ENCODE measurements at regions not wholly inside any gene's neighbourhood (a gene's known extent, or its start where the extent isn't known, plus 50 kb on each side); places are given as distances from the start of the nearest gene placed in this dataset.

GRCh38 chr4:125022855-125023501 is 291.8 kb upstream of the FAT4 start:
- Histone ChIP-seq H3K36me3 (replicated peaks; ENCODE audit: low read depth, low read length) (no peaks in the 10 kb centered on the region), H3K9me3 (ENCODE audit: insufficient read depth, low read length) (0 out of 2 replicates have a peak, but pooled peaks cover 6% of the 10 kb centered on the region), H3K4me3 (ENCODE audit: low read length) (no peak overlapping the region), H3K4me2 (ENCODE audit: low read length) (no peak overlapping the region), H3K27ac (ENCODE audit: low read length) (no peak overlapping the region), H4K20me1 (ENCODE audit: insufficient read depth, low read length) (no peaks in the 10 kb centered on the region), H2AFZ (ENCODE audit: low read depth, low read length) (no peak overlapping the region), H3K4me1 (ENCODE audit: low read length) (no peaks in the 10 kb centered on the region), H3K79me2 (ENCODE audit: low read length) (no peaks in the 10 kb centered on the region), H3K9ac (ENCODE audit: low read length) (no peak overlapping the region), H3K27me3 (ENCODE audit: low read depth, low read length) (no peaks in the 10 kb centered on the region)
- no peak for TF ChIP-seq EZH2phosphoT487 (IDR thresholded peaks at IDR 0.05; ENCODE audit: low read depth)

- H3K9ac ChIP-seq (ENCODE audit: low read length): no peak overlapping the region
- H4K20me1 ChIP-seq (ENCODE audit: insufficient read depth, low read length): no peaks in the 10 kb centered on the region
- H3K27me3 ChIP-seq (ENCODE audit: low read depth, low read length): no peaks in the 10 kb centered on the region
- H3K79me2 ChIP-seq (ENCODE audit: low read length): no peaks in the 10 kb centered on the region
- no peak overlapping the region for H3K4me2 ChIP-seq (ENCODE audit: low read length)
- no peaks in the 10 kb centered on the region for H3K4me1 ChIP-seq (ENCODE audit: low read length)
- no peak overlapping the region for H3K4me3 ChIP-seq (ENCODE audit: low read length)
- TF ChIP-seq EZH2phosphoT487 (IDR thresholded peaks at IDR 0.05; ENCODE audit: low read depth): no peak
- TF ChIP-seq, protein P1, sequence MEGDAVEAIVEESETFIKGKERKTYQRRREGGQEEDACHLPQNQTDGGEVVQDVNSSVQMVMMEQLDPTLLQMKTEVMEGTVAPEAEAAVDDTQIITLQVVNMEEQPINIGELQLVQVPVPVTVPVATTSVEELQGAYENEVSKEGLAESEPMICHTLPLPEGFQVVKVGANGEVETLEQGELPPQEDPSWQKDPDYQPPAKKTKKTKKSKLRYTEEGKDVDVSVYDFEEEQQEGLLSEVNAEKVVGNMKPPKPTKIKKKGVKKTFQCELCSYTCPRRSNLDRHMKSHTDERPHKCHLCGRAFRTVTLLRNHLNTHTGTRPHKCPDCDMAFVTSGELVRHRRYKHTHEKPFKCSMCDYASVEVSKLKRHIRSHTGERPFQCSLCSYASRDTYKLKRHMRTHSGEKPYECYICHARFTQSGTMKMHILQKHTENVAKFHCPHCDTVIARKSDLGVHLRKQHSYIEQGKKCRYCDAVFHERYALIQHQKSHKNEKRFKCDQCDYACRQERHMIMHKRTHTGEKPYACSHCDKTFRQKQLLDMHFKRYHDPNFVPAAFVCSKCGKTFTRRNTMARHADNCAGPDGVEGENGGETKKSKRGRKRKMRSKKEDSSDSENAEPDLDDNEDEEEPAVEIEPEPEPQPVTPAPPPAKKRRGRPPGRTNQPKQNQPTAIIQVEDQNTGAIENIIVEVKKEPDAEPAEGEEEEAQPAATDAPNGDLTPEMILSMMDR (IDR thresholded peaks at IDR 0.05; ENCODE audit: low read depth, low read length): no peak
- no peak overlapping the region for H2AFZ ChIP-seq (ENCODE audit: low read depth, low read length)
- 0 out of 2 replicates have a peak, but pooled peaks cover 6% of the 10 kb centered on the region for H3K9me3 ChIP-seq (ENCODE audit: insufficient read depth, low read length)
- no peaks in the 10 kb centered on the region for H3K36me3 ChIP-seq (replicated peaks; ENCODE audit: low read depth, low read length)
- no peak overlapping the region for H3K27ac ChIP-seq (ENCODE audit: low read length)
These were observed 293.6 kb upstream of the FAT4 start for GRCh38 chr4:125021189-125021588.

GRCh38 chr4:125020089-125021034 is 294.4 kb upstream of the FAT4 start:
- Histone ChIP-seq H3K79me2 (ENCODE audit: low read length) (no peaks in the 10 kb centered on the region), H3K4me3 (ENCODE audit: low read length) (no peak overlapping the region), H3K4me1 (ENCODE audit: low read length) (no peaks in the 10 kb centered on the region), H3K36me3 (replicated peaks; ENCODE audit: low read depth, low read length) (no peaks in the 10 kb centered on the region), H3K9ac (ENCODE audit: low read length) (no peak overlapping the region), H4K20me1 (ENCODE audit: insufficient read depth, low read length) (no peaks in the 10 kb centered on the region), H3K27me3 (ENCODE audit: low read depth, low read length) (no peaks in the 10 kb centered on the region), H3K27ac (ENCODE audit: low read length) (no peak overlapping the region), H3K9me3 (ENCODE audit: insufficient read depth, low read length) (0 out of 2 replicates have a peak, but pooled peaks cover 6% of the 10 kb centered on the region), H3K4me2 (ENCODE audit: low read length) (no peak overlapping the region), H2AFZ (ENCODE audit: low read depth, low read length) (no peak overlapping the region)
- TF ChIP-seq EZH2phosphoT487 (IDR thresholded peaks at IDR 0.05; ENCODE audit: low read depth): no peak
- TF ChIP-seq, protein P1 (IDR thresholded peaks at IDR 0.05; ENCODE audit: low read depth, low read length): no peak

DNA sequence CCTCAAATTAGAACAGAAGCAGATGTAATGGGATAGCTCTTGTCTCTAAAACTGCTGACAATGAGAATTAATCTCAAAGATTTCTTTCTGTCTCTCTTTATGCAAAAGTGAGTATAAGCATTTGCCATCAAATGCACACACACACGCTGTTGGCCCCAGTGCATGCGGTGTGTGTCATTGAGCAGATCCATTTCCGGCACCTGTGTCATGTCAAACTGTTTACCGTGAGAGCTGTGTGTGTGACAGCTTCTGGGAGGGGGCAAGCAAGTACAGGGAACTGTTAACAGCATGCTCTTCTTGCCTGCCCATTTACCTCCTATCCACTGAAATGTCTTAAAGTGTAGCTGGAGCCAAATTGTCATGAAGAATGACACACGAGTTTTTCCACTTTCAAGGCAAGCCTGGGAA is 297.9 kb upstream of the FAT4 start:
- H2AFZ ChIP-seq (ENCODE audit: low read depth, low read length): no peak overlapping the region
- H3K4me3 ChIP-seq (ENCODE audit: low read length): no peak overlapping the region
- H4K20me1 ChIP-seq (ENCODE audit: insufficient read depth, low read length): no peaks in the 10 kb centered on the region
- no peaks in the 10 kb centered on the region for H3K36me3 ChIP-seq (replicated peaks; ENCODE audit: low read depth, low read length)
- 0 out of 2 replicates have a peak, but pooled peaks cover 6% of the 10 kb centered on the region for H3K9me3 ChIP-seq (ENCODE audit: insufficient read depth, low read length)
- H3K27me3 ChIP-seq (ENCODE audit: low read depth, low read length): no peaks in the 10 kb centered on the region
- no peaks in the 10 kb centered on the region for H3K79me2 ChIP-seq (ENCODE audit: low read length)
- no peak overlapping the region for H3K4me2 ChIP-seq (ENCODE audit: low read length)
- no peak for TF ChIP-seq EZH2phosphoT487 (IDR thresholded peaks at IDR 0.05; ENCODE audit: low read depth)
- TF ChIP-seq, protein P1 (IDR thresholded peaks at IDR 0.05; ENCODE audit: low read depth, low read length): no peak
- H3K9ac ChIP-seq (ENCODE audit: low read length): no peak overlapping the region
- no peaks in the 10 kb centered on the region for H3K4me1 ChIP-seq (ENCODE audit: low read length)
- H3K27ac ChIP-seq (ENCODE audit: low read length): no peak overlapping the region

Measured in OCI-LY3 (cell line).